IMR-90 (cell line): ENCODE measurements at regions not wholly inside any gene's neighbourhood (a gene's known extent, or its start where the extent isn't known, plus 50 kb on each side); places are given as distances from the start of the nearest gene placed in this dataset.

Source experiments
- ATAC-seq: fragments of 200-7000 bp; cut with Tn5 transposase; 2 replicates; pipeline ENCODE4 v1.9.1; 2020; ENCODE audit warnings: low read depth, mild to moderate bottlenecking, moderate library complexity
- BruUV-seq: library from RNA; stranded (reverse); fragments of 400-500 nt; replicated peaks from 2 replicates; lab custom pipeline; 2021; lab: Mats Ljungman, UMichigan
- CTCF ChIA-PET: fragments of 300-600 bp; formaldehyde crosslinking; extraction: SDS; loops from one replicate; lab custom pipeline; 2021; ENCODE audit warnings: antibody characterized with exemption; lab: Yijun Ruan, JAX
- POLR2A ChIA-PET: fragments of 300-600 bp; sonication (Branson Sonifier 250); formaldehyde crosslinking; loops from one replicate; lab custom pipeline; 2022; ENCODE audit warnings: antibody characterized with exemption; ENCODE audit not compliant: unreplicated experiment; lab: Charles Lee
- DNase-seq: peaks from one replicate; pipeline ENCODE4 v3.0.0; 2013
- H2AFZ ChIP-seq: replicated peaks from 2 replicates; pipeline ENCODE3; 2013; ENCODE audit warnings: low read length, mild to moderate bottlenecking; ENCODE audit not compliant: poor library complexity
- H2AK5ac ChIP-seq: 2 replicates; pipeline ENCODE4 v1.6.1; 2013; ENCODE audit warnings: low read depth, low read length, inconsistent platforms
- H2AK9ac ChIP-seq: replicated peaks from 2 replicates; pipeline ENCODE3; 2013; ENCODE audit warnings: mild to moderate bottlenecking, low read depth, low read length, moderate library complexity; ENCODE audit not compliant: poor library complexity
- H2BK120ac ChIP-seq: 2 replicates; pipeline ENCODE4 v1.6.1; 2013; ENCODE audit warnings: low read depth, low read length, inconsistent platforms
- H2BK15ac ChIP-seq: 3 replicates; pipeline ENCODE4 v1.6.1; 2013; ENCODE audit warnings: low read depth, low read length, inconsistent platforms
- H2BK20ac ChIP-seq: 2 replicates; pipeline ENCODE4 v1.6.1; 2013; ENCODE audit warnings: low read depth, mild to moderate bottlenecking, inconsistent platforms, low read length, moderate library complexity
- H2BK5ac ChIP-seq: 2 replicates; pipeline ENCODE4 v1.6.1; 2013; ENCODE audit warnings: mild to moderate bottlenecking, low read depth, low read length, inconsistent platforms; ENCODE audit not compliant: poor library complexity, severe bottlenecking
- H3K14ac ChIP-seq: replicated peaks from 2 replicates; pipeline ENCODE4 v1.6.1; 2013; ENCODE audit warnings: low read depth, low read length, inconsistent platforms
- H3K18ac ChIP-seq: 2 replicates; pipeline ENCODE4 v1.6.1; 2013; ENCODE audit warnings: low read depth, low read length, control low read depth
- H3K23ac ChIP-seq: 2 replicates; pipeline ENCODE4 v1.6.1; 2013; ENCODE audit warnings: low read depth, low read length, inconsistent platforms
- H3K27ac ChIP-seq: 2 replicates; pipeline ENCODE4 v1.5.1; 2013; ENCODE audit warnings: mild to moderate bottlenecking, control low read depth, low read length; ENCODE audit not compliant: insufficient read depth
- H3K27me3 ChIP-seq: 2 replicates; pipeline ENCODE4 v1.6.1; 2013; ENCODE audit warnings: low read length; ENCODE audit not compliant: control insufficient read depth, insufficient read depth
- H3K36me3 ChIP-seq: 2 replicates; pipeline ENCODE4 v1.6.1; 2013; ENCODE audit warnings: low read length, mixed read lengths; ENCODE audit not compliant: control insufficient read depth, insufficient read depth
- H3K4ac ChIP-seq: 2 replicates; pipeline ENCODE4 v1.6.1; 2013; ENCODE audit warnings: low read depth, low read length, inconsistent platforms
- H3K4me1 ChIP-seq: 2 replicates; pipeline ENCODE4 v1.6.1; 2013; ENCODE audit warnings: low read length, mixed read lengths; ENCODE audit not compliant: control insufficient read depth, insufficient read depth
- H3K4me2 ChIP-seq: 2 replicates; pipeline ENCODE4 v1.6.1; 2013; ENCODE audit warnings: low read depth, mild to moderate bottlenecking, control low read depth, low read length, moderate library complexity
- H3K4me3 ChIP-seq: 2 replicates; pipeline ENCODE4 v1.5.1; 2013; ENCODE audit warnings: low read depth, mild to moderate bottlenecking, control low read depth, low read length, moderate library complexity; ENCODE audit not compliant: insufficient read depth
- H3K56ac ChIP-seq: 2 replicates; pipeline ENCODE4 v1.6.1; 2013; ENCODE audit warnings: low read length, inconsistent platforms; ENCODE audit not compliant: insufficient read depth; ENCODE audit errors: extremely low read depth
- H3K79me1 ChIP-seq, 2 experiments: 2 replicates each; pipeline ENCODE4 v1.6.1; 2013; ENCODE audit warnings: low read length in 2 of 2, inconsistent platforms in 1 of 2, low read depth in 1 of 2
- H3K9ac ChIP-seq: 2 replicates; pipeline ENCODE4 v1.6.1; 2013; ENCODE audit warnings: low read depth, low read length, control low read depth
- H3K9me1 ChIP-seq: 2 replicates; pipeline ENCODE4 v1.6.1; 2013; ENCODE audit warnings: low read length, inconsistent platforms; ENCODE audit not compliant: insufficient read depth
- H3K9me3 ChIP-seq: 2 replicates; pipeline ENCODE4 v1.6.1; 2013; ENCODE audit warnings: low read length; ENCODE audit not compliant: control insufficient read depth, insufficient read depth
- H4K20me1 ChIP-seq: 2 replicates; pipeline ENCODE4 v1.6.1; 2013; ENCODE audit warnings: low read length, inconsistent platforms; ENCODE audit not compliant: insufficient read depth
- H4K5ac ChIP-seq: 2 replicates; pipeline ENCODE4 v1.6.1; 2013; ENCODE audit warnings: mild to moderate bottlenecking, low read depth, low read length, control low read depth
- H4K8ac ChIP-seq, 2 experiments: 2 replicates each; pipeline ENCODE4 v1.6.1; 2013; ENCODE audit warnings: low read depth in 2 of 2, low read length in 2 of 2, control low read depth in 1 of 2, inconsistent platforms in 1 of 2
- H4K91ac ChIP-seq: 2 replicates; pipeline ENCODE4 v1.6.1; 2013; ENCODE audit warnings: low read depth, low read length, inconsistent platforms; ENCODE audit not compliant: insufficient read depth
- CEBPB ChIP-seq: IDR thresholded peaks from 2 replicates; pipeline ENCODE4 v1.6.1; 2012; ENCODE audit warnings: low read depth, low read length, improper control_type of control experiment
- FOS ChIP-seq: fragments of 150-350 bp; IDR thresholded peaks from 2 replicates; pipeline ENCODE4 v1.6.1; 2016; ENCODE audit warnings: low read depth, low read length
- MXI1 ChIP-seq: IDR thresholded peaks from 2 replicates; pipeline ENCODE4 v1.6.1; 2012; ENCODE audit warnings: low read depth, mild to moderate bottlenecking, low read length, moderate library complexity, borderline replicate concordance
- NFE2L2 ChIP-seq: fragments of 150-350 bp; IDR thresholded peaks from 2 replicates; pipeline ENCODE4 v1.6.1; 2016; ENCODE audit warnings: low read depth, mild to moderate bottlenecking, low read length
- RCOR1 ChIP-seq: IDR thresholded peaks from 2 replicates; pipeline ENCODE4 v1.6.1; 2012; ENCODE audit warnings: mild to moderate bottlenecking, low read length, improper control_type of control experiment; ENCODE audit not compliant: insufficient replicate concordance
- RFX5 ChIP-seq: IDR thresholded peaks from 2 replicates; pipeline ENCODE4 v1.8.0; 2012; ENCODE audit warnings: low read depth, mild to moderate bottlenecking, low read length, moderate library complexity
- WGBS, 2 experiments: methylation state at CpG; one replicate each; pipeline versions ENCODE4 v1.1.5 to v1.1.7; 2013; ENCODE audit warnings: missing lambda C conversion rate in 2 of 2; ENCODE audit not compliant: insufficient read length in 1 of 2; ENCODE audit errors: extremely low coverage in 2 of 2; 5-methylcytosine and 5-hydroxymethylcytosine counted together
- dilution Hi-C: fragments of 300-500 bp; cut with HindIII; formaldehyde crosslinking; loops from one replicate; pipeline ENCODE4 v1.14.3; 2018; ENCODE audit warnings: low sequenced_read_pairs; ENCODE audit not compliant: unreplicated experiment
- in situ Hi-C: fragments of 300-500 bp; cut with MboI; formaldehyde crosslinking; loops from 3 replicates; pipeline ENCODE4 v1.14.3; 2019; ENCODE audit warnings: low sequenced_read_pairs, inconsistent platforms, mixed read lengths
- intact Hi-C: fragments of 100-400 bp; cut with micrococcal nuclease; formaldehyde crosslinking; loops from 2 replicates; pipeline ENCODE4 v1.10.0; 2022

DNA sequence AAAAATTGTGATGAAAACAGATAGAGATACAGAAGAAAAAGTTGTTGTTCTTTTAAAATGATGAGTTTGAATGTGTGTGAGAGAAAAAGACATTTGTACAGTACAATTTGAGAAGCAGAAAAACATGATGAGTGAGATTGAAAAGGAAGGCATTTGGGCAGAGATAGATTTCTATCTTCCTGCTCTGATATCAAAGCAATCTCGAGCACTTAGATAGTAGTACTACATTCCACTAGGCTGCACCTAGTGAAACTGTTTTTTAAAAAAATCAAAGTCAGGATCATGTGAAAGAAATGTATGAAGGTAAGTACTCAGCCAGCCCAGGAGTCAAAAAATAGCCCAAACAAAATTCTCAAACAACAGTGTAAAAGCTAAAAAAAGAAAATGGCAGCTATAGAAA, 104.1 kb upstream of the UBE2E2 start:
- Histone ChIP-seq H3K14ac (no peak overlapping the region), H3K56ac (no peak overlapping the region), H3K9ac (no peak overlapping the region), H2AFZ (no peak overlapping the region), H3K27ac (no peak overlapping the region), H3K4me2 (no peak overlapping the region), H3K9me3 (no peaks in the 10 kb centered on the region), H3K4me1 (no peaks in the 10 kb centered on the region), H3K79me1 (no peaks in the 10 kb centered on the region), H4K20me1 (no peaks in the 10 kb centered on the region), H3K18ac (no peak overlapping the region), H2BK15ac (no peak overlapping the region), H2BK120ac (no peak overlapping the region), H4K91ac (no peak overlapping the region), H3K9me1 (no peaks in the 10 kb centered on the region), H2AK9ac (no peak overlapping the region), H2BK5ac (no peak overlapping the region), H4K8ac (no peak overlapping the region), H3K36me3 (no peaks in the 10 kb centered on the region), H3K27me3 (no peaks in the 10 kb centered on the region; the same call in 1 of the 2 replicates), H4K5ac (no peak overlapping the region), H3K4me3 (no peak overlapping the region), H3K23ac (no peak overlapping the region), H2AK5ac (no peak overlapping the region), H3K4ac (no peak overlapping the region), H2BK20ac (no peak overlapping the region)
- no TSS peak for BruUV-seq
- ChIA-PET POLR2A (no interaction called here), CTCF (no interaction called here)
- DNase-seq = no peak
- intact Hi-C loops = no loop called here
- dilution Hi-C loops = no loop called here
- no CpG with 5 or more reads among the region's 1 CpG for WGBS, 2 experiments
- ATAC-seq = no peak
- in situ Hi-C loops = no loop called here
- TF ChIP-seq RCOR1 (no peak), RFX5 (no peak), FOS (no peak), CEBPB (no peak), NFE2L2 (no peak), MXI1 (no peak)
